ENCODE measurements at regions not wholly inside any gene's neighbourhood (a gene's known extent, or its start where the extent isn't known, plus 50 kb on each side); places are given as distances from the start of the nearest gene placed in this dataset.

DNA sequence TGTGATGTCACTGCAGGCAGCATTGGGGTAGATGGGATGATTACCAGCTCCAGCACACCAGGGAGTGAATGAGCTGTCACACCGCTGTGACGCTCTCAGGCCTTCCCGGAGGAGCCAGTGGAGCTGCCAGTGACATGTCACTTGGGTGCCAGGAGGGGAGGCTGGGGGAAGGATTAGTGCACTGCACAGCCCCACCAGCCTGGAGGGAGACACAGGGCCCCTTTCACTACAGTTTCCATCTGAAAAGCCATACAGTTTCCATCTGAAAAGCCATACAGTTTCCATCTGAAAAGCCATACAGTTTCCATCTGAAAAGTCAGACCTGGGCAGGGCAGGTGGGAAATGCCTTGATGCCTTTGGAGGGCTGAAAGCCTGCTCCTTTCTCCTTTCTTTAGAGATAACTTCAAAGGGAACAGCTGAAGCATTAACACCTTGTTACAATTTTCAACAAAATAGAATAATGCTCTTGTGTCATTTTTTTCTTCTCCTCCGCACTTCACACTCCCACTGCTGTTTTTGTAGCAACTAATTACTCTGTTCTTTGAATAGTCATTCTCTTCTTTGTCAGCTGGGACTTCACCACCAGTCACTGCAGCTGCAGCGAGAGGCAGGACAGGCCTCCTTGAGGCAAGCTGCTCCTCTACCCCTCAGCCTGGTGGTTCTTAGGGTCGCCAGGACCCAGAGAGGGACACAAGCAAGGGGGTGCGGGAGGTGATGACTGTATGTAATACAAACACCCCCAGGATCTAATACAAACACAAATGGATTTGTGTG is 256.9 kb upstream of the RGS6 start:
- H3K4me1 ChIP-seq (ENCODE audit: low read depth, poor library complexity, severe bottlenecking) = no peaks in the 10 kb centered on the region
- no peak overlapping the region for H3K4me2 ChIP-seq
- H4K20me1 ChIP-seq (ENCODE audit: insufficient read depth) = no peaks in the 10 kb centered on the region
- TF ChIP-seq, protein P1, sequence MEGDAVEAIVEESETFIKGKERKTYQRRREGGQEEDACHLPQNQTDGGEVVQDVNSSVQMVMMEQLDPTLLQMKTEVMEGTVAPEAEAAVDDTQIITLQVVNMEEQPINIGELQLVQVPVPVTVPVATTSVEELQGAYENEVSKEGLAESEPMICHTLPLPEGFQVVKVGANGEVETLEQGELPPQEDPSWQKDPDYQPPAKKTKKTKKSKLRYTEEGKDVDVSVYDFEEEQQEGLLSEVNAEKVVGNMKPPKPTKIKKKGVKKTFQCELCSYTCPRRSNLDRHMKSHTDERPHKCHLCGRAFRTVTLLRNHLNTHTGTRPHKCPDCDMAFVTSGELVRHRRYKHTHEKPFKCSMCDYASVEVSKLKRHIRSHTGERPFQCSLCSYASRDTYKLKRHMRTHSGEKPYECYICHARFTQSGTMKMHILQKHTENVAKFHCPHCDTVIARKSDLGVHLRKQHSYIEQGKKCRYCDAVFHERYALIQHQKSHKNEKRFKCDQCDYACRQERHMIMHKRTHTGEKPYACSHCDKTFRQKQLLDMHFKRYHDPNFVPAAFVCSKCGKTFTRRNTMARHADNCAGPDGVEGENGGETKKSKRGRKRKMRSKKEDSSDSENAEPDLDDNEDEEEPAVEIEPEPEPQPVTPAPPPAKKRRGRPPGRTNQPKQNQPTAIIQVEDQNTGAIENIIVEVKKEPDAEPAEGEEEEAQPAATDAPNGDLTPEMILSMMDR (conservative IDR thresholded peaks at IDR 0.05; ENCODE audit: low read depth, low read length) = no peak
- H3K4me3 ChIP-seq (IDR thresholded peaks at IDR 0.05; ENCODE audit: insufficient read depth, low read depth, low read length) = no peak overlapping the region
- no peaks in the 10 kb centered on the region for H3K27me3 ChIP-seq (ENCODE audit: insufficient read depth, low read depth)
- H2AFZ ChIP-seq (ENCODE audit: low read depth) = no peak overlapping the region
- H3K27ac ChIP-seq = no peak overlapping the region
- H3K9ac ChIP-seq = no peak overlapping the region
- H3K79me2 ChIP-seq (ENCODE audit: insufficient read depth, low read depth) = no peaks in the 10 kb centered on the region
- no peaks in the 10 kb centered on the region for H3K36me3 ChIP-seq (ENCODE audit: insufficient read depth)

DNA sequence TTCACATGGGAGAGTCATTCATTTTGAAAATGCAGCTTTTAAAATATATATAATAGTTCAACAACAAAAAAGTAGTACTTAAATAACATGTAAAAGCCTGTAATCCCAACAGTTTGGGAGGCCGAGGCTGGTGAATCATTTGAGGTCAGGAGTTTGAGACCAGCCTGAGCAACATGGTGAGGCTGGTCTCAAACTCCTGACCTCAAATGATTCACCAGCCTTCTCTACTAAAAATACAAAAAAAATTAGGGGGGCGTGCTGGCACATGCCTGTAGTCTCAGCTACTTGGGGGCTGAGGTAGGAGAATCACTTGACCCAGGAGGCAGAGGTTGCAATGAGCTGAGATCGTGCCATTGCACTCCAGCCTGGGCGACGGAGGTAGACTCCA is 256.3 kb upstream of the RGS6 start:
- H3K27ac ChIP-seq = no peak overlapping the region

GRCh38 chr14:71680736-71681387 is 251.4 kb upstream of the RGS6 start:
- no peak overlapping the region for H2AFZ ChIP-seq (ENCODE audit: low read depth)
- no peak overlapping the region for H3K9ac ChIP-seq
- H3K79me2 ChIP-seq (ENCODE audit: insufficient read depth, low read depth) = no peaks in the 10 kb centered on the region
- no peak overlapping the region for H3K4me2 ChIP-seq
- no peaks in the 10 kb centered on the region for H4K20me1 ChIP-seq (ENCODE audit: insufficient read depth)
- TF ChIP-seq, protein P1 (conservative IDR thresholded peaks at IDR 0.05; ENCODE audit: low read depth, low read length) = no peak
- no peak overlapping the region for H3K4me3 ChIP-seq (IDR thresholded peaks at IDR 0.05; ENCODE audit: insufficient read depth, low read depth, low read length)
- no peak overlapping the region for H3K27ac ChIP-seq
- no peaks in the 10 kb centered on the region for H3K36me3 ChIP-seq (ENCODE audit: insufficient read depth)
- no peaks in the 10 kb centered on the region for H3K27me3 ChIP-seq (ENCODE audit: insufficient read depth, low read depth)
- no peaks in the 10 kb centered on the region for H3K4me1 ChIP-seq (ENCODE audit: low read depth, poor library complexity, severe bottlenecking)

More for the DNA sequence above, 256.3 kb upstream of the RGS6 start:
- Histone ChIP-seq H4K20me1 (ENCODE audit: insufficient read depth) (no peaks in the 10 kb centered on the region), H3K4me2 (no peak overlapping the region), H3K36me3 (ENCODE audit: insufficient read depth) (no peaks in the 10 kb centered on the region), H3K79me2 (ENCODE audit: insufficient read depth, low read depth) (no peaks in the 10 kb centered on the region), H3K4me1 (ENCODE audit: low read depth, poor library complexity, severe bottlenecking) (no peaks in the 10 kb centered on the region), H3K9ac (no peak overlapping the region), H2AFZ (ENCODE audit: low read depth) (no peak overlapping the region), H3K27me3 (ENCODE audit: insufficient read depth, low read depth) (no peaks in the 10 kb centered on the region), H3K4me3 (IDR thresholded peaks at IDR 0.05; ENCODE audit: insufficient read depth, low read depth, low read length) (no peak overlapping the region)
- TF ChIP-seq, protein P1 (conservative IDR thresholded peaks at IDR 0.05; ENCODE audit: low read depth, low read length) = no peak

DNA sequence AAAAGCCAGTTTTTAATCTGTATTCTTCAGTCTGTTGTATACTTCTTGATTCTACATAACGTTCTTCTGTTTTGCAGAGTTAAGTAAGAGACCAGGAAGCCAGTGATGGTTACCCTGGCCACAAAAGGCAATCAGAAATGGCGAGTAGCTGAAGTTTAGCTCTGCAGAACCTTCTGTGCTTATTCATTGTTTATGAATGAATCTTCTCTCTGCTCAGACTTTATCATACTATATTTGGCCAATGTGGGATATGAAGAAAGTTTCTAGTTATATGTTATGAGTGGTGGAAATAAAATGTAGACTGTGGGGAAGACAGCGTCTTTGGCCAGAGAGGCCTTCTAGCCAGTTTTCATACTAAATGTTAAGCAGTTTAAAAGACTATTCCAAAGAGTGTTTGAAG is 249.9 kb upstream of the RGS6 start:
- H3K4me1 ChIP-seq (ENCODE audit: low read depth, poor library complexity, severe bottlenecking) = no peaks in the 10 kb centered on the region
- H2AFZ ChIP-seq (ENCODE audit: low read depth) = no peak overlapping the region
- H3K27ac ChIP-seq = no peak overlapping the region
- H3K36me3 ChIP-seq (ENCODE audit: insufficient read depth) = no peaks in the 10 kb centered on the region
- H3K4me3 ChIP-seq (IDR thresholded peaks at IDR 0.05; ENCODE audit: insufficient read depth, low read depth, low read length) = no peak overlapping the region
- TF ChIP-seq, protein P1 (conservative IDR thresholded peaks at IDR 0.05; ENCODE audit: low read depth, low read length) = no peak
- H3K79me2 ChIP-seq (ENCODE audit: insufficient read depth, low read depth) = no peaks in the 10 kb centered on the region
- H3K27me3 ChIP-seq (ENCODE audit: insufficient read depth, low read depth) = no peaks in the 10 kb centered on the region
- no peak overlapping the region for H3K9ac ChIP-seq
- H3K4me2 ChIP-seq = no peak overlapping the region
- H4K20me1 ChIP-seq (ENCODE audit: insufficient read depth) = no peaks in the 10 kb centered on the region
